ENCODE measurements at regions not wholly inside any gene's neighbourhood (a gene's known extent, or its start where the extent isn't known, plus 50 kb on each side); places are given as distances from the start of the nearest gene placed in this dataset.

GRCh38 chr6:106754215-106754614 is 124.8 kb downstream of the QRSL1 start:
- no peak for TF ChIP-seq GATA2 (IDR thresholded peaks at IDR 0.05; ENCODE audit: low read depth, low read length)
- no peak for TF ChIP-seq GATA3 (IDR thresholded peaks at IDR 0.05; ENCODE audit: low read depth, low read length)

Data from SH-SY5Y (cell line).